ENCODE measurements at regions not wholly inside any gene's neighbourhood (a gene's known extent, or its start where the extent isn't known, plus 50 kb on each side); places are given as distances from the start of the nearest gene placed in this dataset.
"Not testable (repeated sequence)": the region's sequence is repeated elsewhere in the genome, so short reads cannot be mapped to it uniquely, and the experiment has no call there.

DNA sequence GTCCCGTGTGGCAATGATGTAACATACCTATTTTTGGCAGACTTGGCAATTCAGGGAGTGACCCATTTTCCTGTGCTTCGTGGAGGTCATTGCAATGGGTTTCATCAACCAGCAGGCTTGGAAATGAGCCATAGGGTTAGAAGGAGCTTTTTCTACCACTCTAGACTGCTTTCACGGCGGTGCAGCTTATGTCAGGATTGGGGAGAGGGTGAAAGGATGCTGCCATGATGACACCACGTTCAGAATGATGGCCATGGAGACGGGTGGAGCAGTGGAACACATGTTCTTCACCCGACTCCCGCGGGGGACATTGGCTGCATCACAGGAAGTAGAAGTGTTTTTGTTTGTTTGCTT is 220.2 kb downstream of the EMX2 start:
- FAIRE-seq (no peak), DNase-seq (ENCODE audit: insufficient read length, low spot score) (no peak)
- TF ChIP-seq, protein P1, sequence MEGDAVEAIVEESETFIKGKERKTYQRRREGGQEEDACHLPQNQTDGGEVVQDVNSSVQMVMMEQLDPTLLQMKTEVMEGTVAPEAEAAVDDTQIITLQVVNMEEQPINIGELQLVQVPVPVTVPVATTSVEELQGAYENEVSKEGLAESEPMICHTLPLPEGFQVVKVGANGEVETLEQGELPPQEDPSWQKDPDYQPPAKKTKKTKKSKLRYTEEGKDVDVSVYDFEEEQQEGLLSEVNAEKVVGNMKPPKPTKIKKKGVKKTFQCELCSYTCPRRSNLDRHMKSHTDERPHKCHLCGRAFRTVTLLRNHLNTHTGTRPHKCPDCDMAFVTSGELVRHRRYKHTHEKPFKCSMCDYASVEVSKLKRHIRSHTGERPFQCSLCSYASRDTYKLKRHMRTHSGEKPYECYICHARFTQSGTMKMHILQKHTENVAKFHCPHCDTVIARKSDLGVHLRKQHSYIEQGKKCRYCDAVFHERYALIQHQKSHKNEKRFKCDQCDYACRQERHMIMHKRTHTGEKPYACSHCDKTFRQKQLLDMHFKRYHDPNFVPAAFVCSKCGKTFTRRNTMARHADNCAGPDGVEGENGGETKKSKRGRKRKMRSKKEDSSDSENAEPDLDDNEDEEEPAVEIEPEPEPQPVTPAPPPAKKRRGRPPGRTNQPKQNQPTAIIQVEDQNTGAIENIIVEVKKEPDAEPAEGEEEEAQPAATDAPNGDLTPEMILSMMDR (IDR thresholded peaks at IDR 0.05; ENCODE audit: insufficient read depth, missing control alignments) = no peak

DNA sequence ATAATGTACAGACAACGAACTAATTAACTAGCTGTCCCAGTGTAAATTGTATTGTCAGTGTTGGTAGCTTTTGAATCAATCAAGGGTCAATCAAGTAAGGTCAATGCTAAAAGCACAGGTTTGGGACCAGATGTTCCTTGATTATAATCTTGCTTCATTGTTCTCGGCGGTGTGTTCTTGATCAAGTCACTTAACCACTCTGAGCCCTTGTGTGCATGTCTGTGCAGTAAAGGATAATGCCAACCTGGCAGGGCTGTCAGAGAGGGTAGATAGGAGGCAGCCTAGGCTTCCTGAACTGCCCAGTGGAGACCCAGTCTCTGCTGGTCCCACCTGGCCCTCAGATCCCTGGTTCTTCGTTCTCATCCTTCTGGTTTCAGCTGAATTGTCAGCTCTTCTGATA is 221.0 kb downstream of the EMX2 start:
- no peak for DNase-seq (ENCODE audit: insufficient read length, low spot score)
- FAIRE-seq = no peak
- TF ChIP-seq, protein P1 (IDR thresholded peaks at IDR 0.05; ENCODE audit: insufficient read depth, missing control alignments) = no peak

DNA sequence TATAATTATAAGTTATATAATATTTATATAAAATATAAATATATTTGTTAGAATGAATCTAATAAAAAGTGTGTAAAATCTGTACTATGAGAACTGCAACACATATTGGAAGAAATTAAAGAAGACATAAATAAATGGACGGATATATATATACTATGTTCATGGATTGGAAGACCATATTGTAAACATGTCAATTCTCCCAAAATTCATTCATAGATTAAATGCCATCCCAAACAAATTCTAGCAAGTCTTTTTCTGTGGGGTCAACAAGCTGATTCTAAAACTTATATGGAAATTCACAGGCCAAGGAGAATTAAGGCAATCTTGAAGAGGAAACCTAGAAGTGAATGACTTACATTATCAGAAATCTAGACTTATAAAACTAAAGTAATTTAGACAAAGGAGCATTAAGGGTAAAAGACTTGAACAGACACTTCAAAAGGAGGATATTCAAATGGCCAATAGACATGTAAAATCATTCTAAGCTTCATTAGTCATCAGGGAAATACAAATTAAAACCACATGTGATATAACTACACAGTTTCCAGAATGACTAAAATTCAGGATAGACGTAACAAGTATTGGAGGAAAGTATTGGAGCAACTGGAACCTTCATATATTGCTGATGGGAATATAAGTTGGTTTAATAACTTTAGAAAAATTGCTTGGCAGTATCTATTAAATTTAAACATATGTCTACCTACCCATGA is 225.9 kb downstream of the EMX2 start:
- TF ChIP-seq, protein P1 (IDR thresholded peaks at IDR 0.05; ENCODE audit: insufficient read depth, missing control alignments) = no peak
- no peak for FAIRE-seq
- DNase-seq (ENCODE audit: insufficient read length, low spot score) = no peak

DNA sequence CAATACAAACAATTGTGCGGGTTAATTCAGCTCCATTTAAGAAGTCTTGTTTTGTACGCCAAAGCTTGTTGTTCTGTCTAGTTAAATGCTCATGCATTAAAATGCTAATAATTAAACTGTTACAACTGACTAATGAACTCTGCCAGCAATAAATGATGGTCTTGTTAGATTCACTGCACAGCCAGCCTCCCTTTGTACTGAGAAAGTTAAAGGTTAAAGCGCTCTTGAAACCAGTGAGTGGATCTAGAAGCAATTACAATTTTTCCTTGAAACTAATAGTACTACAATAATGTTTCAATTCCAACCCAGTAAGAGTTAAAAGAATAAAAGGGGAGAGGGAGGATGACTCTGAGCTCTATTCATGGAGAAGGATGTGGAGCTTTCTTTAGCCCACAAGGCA is 233.0 kb downstream of the EMX2 start:
- FAIRE-seq (no peak), DNase-seq (ENCODE audit: insufficient read length, low spot score) (no peak)
- TF ChIP-seq, protein P1 (IDR thresholded peaks at IDR 0.05; ENCODE audit: insufficient read depth, missing control alignments) = no peak

DNA sequence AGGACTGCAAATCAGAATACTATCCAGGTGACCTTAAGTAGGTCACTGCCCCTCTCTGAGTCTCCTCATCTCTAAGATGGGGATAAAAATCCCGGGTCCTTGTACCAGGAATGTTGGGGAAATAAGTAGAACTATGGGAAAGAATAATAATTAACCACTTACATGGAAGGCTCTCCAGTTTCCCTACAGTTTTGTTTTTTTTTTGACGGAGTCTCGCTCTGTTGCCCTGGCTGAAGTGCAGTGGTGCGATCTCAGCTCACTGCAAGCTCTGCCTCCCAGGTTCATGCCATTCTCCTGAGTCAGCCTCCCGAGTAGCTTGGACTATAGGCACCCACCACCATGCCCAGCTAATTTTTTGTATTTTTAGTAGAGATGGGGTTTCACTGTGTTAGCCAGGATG is 234.7 kb downstream of the EMX2 start:
- FAIRE-seq; DNase-seq (ENCODE audit: insufficient read length, low spot score): not testable (repeated sequence)

DNA sequence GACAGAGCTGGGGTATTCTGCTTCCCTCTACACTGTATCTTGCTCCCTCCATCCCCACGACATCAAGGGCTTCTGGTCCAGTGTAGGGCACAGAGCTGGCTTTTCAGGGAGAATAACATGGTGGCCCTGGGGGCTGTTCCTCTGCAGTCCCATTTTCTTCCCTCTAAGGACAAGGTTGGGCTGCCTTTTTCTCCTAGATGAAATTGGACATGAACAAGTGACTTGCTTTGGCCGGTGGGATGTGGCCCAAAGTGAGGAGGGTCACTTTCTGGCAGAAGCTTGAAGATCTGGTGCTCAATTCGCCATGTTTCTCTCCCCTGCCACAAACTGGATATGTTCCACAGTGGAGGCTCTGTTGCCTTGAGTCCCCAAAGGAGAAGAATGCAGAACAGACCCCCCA is 235.7 kb downstream of the EMX2 start:
- FAIRE-seq = no peak
- TF ChIP-seq, protein P1 (IDR thresholded peaks at IDR 0.05; ENCODE audit: insufficient read depth, missing control alignments) = no peak

DNA sequence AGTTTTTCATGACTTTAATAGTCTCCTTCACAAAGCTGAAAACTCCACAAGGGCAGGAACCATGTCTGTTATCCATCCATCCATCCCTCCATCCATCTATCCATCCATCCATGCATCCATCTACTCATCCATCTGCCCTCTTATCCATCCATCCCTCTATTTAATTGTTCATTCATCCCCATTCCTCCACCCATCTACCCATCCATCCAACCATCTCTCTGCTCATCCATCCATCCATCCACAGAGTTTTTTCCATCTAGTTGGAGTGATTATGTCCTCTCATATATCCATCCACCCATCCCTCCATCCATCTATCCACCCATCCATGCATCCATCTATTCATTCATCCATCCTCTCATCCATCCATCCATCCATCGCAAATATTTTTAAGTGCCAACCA is 237.9 kb downstream of the EMX2 start:
- TF ChIP-seq, protein P1 (IDR thresholded peaks at IDR 0.05; ENCODE audit: insufficient read depth, missing control alignments) = no peak
- DNase-seq (ENCODE audit: insufficient read length, low spot score) (no peak), FAIRE-seq (no peak)

More for the DNA sequence above, 235.7 kb downstream of the EMX2 start:
- no peak for DNase-seq (ENCODE audit: insufficient read length, low spot score)
